ENCODE measurements at regions not wholly inside any gene's neighbourhood (a gene's known extent, or its start where the extent isn't known, plus 50 kb on each side); places are given as distances from the start of the nearest gene placed in this dataset.

DNA sequence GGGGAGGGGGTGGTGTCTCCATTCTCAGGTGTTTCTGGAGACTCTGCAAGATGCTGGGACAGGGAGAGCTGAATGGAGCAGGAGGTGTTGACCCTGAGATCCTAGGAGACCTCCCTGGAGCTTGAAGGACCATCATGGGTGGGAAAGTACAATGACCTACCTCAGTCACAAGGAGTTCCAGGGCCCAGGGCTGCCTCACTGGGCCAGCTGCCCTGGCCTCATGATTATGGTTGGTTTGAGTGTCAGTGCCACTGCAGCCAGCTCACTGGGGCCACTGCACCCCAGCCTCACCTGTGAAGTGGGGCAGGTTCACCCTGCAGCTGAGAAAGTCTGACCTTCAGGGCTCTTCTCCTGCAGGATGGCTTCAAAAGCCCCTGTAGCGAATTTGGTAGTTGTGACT is 372.5 kb downstream of the IRX2 start:
- Histone ChIP-seq H4K20me1 (ENCODE audit: insufficient read depth) (no peaks in the 10 kb centered on the region), H3K27me3 (ENCODE audit: insufficient read depth, low read depth, low read length) (no peaks in the 10 kb centered on the region), H3F3A (ENCODE audit: insufficient read depth, low read length, poor library complexity, severe bottlenecking) (no peaks in the 10 kb centered on the region), H3K79me2 (replicated peaks; ENCODE audit: insufficient read depth, low read length) (no peaks in the 10 kb centered on the region), H3K9me3 (ENCODE audit: low read length) (no peaks in the 10 kb centered on the region), H3K9ac (ENCODE audit: low read length) (no peak overlapping the region), H2AFZ (ENCODE audit: low read depth, low read length) (no peak overlapping the region), H3K36me3 (ENCODE audit: insufficient read depth, low read length) (no peaks in the 10 kb centered on the region), H3K4me3 (ENCODE audit: low read length) (no peak overlapping the region), H3K27ac (ENCODE audit: low read length) (no peak overlapping the region), H3K9me2 (ENCODE audit: insufficient read depth, low read length) (no peaks in the 10 kb centered on the region), H3K4me2 (ENCODE audit: low read length) (no peak overlapping the region)
- TF ChIP-seq RAD21 (conservative IDR thresholded peaks at IDR 0.05): no peak
- no peak for TF ChIP-seq EP300 (conservative IDR thresholded peaks at IDR 0.05; ENCODE audit: poor library complexity, severe bottlenecking)
- no peak for TF ChIP-seq POLR2AphosphoS5 (IDR thresholded peaks at IDR 0.05)

DNA sequence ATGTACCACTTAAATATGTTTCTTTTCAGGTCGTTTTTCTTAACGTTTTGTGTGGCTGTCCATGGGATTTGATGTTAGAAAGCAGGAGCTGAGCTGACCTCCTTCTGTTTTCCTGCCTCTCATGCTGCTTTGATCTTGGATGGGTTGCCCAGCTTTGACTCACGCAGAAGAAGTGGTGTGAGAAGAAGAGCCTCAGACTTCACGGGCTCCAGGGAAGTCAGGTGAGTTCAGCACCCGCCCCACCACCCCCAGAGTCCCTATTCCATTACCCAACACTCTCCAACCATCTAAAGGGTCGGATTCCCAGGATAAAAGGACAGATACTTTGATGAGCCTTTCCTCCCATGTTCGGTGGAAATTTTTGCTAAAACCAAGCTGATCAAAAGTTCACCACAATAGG is 373.4 kb downstream of the IRX2 start:
- no peaks in the 10 kb centered on the region for H3F3A ChIP-seq (ENCODE audit: insufficient read depth, low read length, poor library complexity, severe bottlenecking)
- H3K27me3 ChIP-seq (ENCODE audit: insufficient read depth, low read depth, low read length): no peaks in the 10 kb centered on the region
- no peaks in the 10 kb centered on the region for H3K9me3 ChIP-seq (ENCODE audit: low read length)
- TF ChIP-seq EZH2 (IDR thresholded peaks at IDR 0.05; ENCODE audit: borderline replicate concordance, insufficient read depth, low read length, poor library complexity, severe bottlenecking): no peak
- TF ChIP-seq SMC3 (conservative IDR thresholded peaks at IDR 0.05; ENCODE audit: poor library complexity): no peak
- no peak overlapping the region for H3K4me2 ChIP-seq (ENCODE audit: low read length)
- no peaks in the 10 kb centered on the region for H3K36me3 ChIP-seq (ENCODE audit: insufficient read depth, low read length)
- H3K79me2 ChIP-seq (replicated peaks; ENCODE audit: insufficient read depth, low read length): no peaks in the 10 kb centered on the region
- H3K9me2 ChIP-seq (ENCODE audit: insufficient read depth, low read length): no peaks in the 10 kb centered on the region
- no peaks in the 10 kb centered on the region for H4K20me1 ChIP-seq (ENCODE audit: insufficient read depth)
- no peak overlapping the region for H3K27ac ChIP-seq (ENCODE audit: low read length)
- H3K4me3 ChIP-seq (ENCODE audit: low read length): no peak overlapping the region
- H3K9ac ChIP-seq (ENCODE audit: low read length): no peak overlapping the region
- no peak overlapping the region for H2AFZ ChIP-seq (ENCODE audit: low read depth, low read length)

GRCh38 chr5:2376486-2376885 is 375.0 kb downstream of the IRX2 start:
- Histone ChIP-seq H3K9ac (ENCODE audit: low read length) (no peak overlapping the region), H3F3A (ENCODE audit: insufficient read depth, low read length, poor library complexity, severe bottlenecking) (no peaks in the 10 kb centered on the region), H2AFZ (ENCODE audit: low read depth, low read length) (no peak overlapping the region), H3K27ac (ENCODE audit: low read length) (no peak overlapping the region), H3K79me2 (replicated peaks; ENCODE audit: insufficient read depth, low read length) (no peaks in the 10 kb centered on the region), H3K27me3 (ENCODE audit: insufficient read depth, low read depth, low read length) (no peaks in the 10 kb centered on the region), H3K36me3 (ENCODE audit: insufficient read depth, low read length) (no peaks in the 10 kb centered on the region), H4K20me1 (ENCODE audit: insufficient read depth) (no peaks in the 10 kb centered on the region), H3K4me3 (ENCODE audit: low read length) (no peak overlapping the region), H3K9me2 (ENCODE audit: insufficient read depth, low read length) (no peaks in the 10 kb centered on the region), H3K4me2 (ENCODE audit: low read length) (no peak overlapping the region), H3K9me3 (ENCODE audit: low read length) (no peaks in the 10 kb centered on the region)
- no peak for TF ChIP-seq CTCF (IDR thresholded peaks at IDR 0.05; ENCODE audit: poor library complexity, severe bottlenecking)
- no peak for TF ChIP-seq MXI1 (conservative IDR thresholded peaks at IDR 0.05; ENCODE audit: poor library complexity, severe bottlenecking)
- TF ChIP-seq REST (IDR thresholded peaks at IDR 0.05; ENCODE audit: borderline replicate concordance): no peak

All from neural cell (in vitro differentiated cells).